Fibroblast of villous mesenchyme (primary cell): ENCODE measurements at regions not wholly inside any gene's neighbourhood (a gene's known extent, or its start where the extent isn't known, plus 50 kb on each side); places are given as distances from the start of the nearest gene placed in this dataset.

Experiments used
- DNase-seq: peaks from one replicate; pipeline ENCODE4 v3.0.0-alpha.2; 2010; ENCODE audit warnings: low read depth
- H3K4me3 ChIP-seq: 2 replicates; pipeline ENCODE4 v1.5.1; 2011; ENCODE audit warnings: low read depth, mild to moderate bottlenecking, low read length
- TF ChIP-seq, protein P1 (sequence below): IDR thresholded peaks from 2 replicates; pipeline ENCODE4 v1.5.1; 2012; ENCODE audit warnings: low read depth, mild to moderate bottlenecking, low read length; ENCODE audit not compliant: insufficient read depth

DNA sequence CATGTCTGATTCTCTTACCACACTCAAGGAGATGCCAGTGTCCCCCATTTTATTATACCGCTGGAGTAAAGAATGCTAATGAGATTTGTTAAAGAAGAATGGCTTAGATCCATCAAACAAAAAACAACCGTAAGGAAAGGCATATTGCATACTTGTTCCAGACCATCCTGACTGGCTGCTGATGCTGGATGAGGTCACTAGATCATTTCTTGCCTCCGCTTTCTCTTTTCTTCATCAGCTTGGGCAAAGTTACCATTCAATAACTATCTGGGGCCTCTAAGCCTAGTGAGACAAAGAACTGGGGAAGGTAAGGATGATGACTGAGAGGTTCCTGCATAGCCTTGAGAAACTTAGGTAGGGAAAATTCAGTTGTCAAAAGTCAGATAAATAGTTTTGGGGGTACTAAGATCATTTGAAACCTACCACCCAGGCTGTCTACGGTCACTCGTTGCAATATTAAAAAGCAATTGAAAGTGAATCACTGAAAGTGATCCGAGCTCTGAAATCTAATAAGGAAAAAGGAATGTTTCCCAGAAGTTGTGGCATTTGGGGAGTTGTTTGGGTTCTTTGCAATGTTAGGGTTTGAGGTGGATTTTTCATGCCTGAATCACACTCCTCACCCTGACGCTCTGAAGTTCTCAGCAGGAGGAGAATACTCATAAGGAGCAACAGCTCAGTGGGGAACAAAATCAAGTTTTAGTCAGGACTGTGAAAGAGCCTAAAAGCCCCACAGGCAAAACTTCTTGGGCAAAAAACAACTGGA is 176.8 kb downstream of the HHIPL2 start:
- TF ChIP-seq, protein P1, sequence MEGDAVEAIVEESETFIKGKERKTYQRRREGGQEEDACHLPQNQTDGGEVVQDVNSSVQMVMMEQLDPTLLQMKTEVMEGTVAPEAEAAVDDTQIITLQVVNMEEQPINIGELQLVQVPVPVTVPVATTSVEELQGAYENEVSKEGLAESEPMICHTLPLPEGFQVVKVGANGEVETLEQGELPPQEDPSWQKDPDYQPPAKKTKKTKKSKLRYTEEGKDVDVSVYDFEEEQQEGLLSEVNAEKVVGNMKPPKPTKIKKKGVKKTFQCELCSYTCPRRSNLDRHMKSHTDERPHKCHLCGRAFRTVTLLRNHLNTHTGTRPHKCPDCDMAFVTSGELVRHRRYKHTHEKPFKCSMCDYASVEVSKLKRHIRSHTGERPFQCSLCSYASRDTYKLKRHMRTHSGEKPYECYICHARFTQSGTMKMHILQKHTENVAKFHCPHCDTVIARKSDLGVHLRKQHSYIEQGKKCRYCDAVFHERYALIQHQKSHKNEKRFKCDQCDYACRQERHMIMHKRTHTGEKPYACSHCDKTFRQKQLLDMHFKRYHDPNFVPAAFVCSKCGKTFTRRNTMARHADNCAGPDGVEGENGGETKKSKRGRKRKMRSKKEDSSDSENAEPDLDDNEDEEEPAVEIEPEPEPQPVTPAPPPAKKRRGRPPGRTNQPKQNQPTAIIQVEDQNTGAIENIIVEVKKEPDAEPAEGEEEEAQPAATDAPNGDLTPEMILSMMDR: no peak
- no peak overlapping the region for H3K4me3 ChIP-seq
- peak; percentile 65 for DNase-seq

DNA sequence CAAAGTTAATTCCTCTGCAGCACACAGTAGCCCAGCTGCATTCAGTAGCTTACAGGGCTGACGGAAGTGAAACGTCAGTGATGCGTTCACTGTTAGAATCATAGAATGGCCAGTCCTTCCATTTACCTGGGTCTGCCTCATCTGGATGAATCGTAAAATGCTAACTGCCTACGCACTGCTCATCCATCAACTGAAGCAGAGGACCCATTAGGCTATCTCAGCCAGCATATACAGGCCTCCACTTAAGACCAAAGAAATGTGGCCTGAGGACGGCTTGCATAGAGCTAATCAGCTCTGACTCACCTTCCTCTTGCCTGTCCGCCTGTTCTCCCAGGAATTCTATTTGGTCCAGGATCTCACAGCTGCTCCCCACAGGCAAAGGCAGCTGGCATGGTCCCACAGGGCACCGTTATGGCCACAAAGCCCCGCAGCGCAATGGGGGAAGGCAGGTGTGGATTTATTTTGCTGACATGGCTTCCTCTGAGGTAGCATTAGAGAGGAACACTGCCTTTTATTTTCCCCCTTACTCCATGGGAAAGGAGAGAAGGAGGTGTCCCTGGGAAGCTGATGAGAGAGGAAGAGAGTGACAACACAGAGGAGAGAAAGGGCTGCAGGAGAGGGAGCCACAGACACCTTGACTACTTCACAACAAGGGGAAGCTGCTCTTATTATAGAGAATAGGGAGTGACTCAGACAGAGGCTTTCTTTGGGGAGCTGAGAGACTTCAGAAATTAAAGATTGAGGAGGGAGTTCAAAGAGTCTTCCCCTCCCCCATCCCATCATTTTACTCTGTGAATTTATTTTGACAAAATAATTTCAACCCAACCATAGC is 177.6 kb downstream of the HHIPL2 start:
- DNase-seq: peak; percentile 40
- TF ChIP-seq, protein P1: no peak
- no peak overlapping the region for H3K4me3 ChIP-seq

DNA sequence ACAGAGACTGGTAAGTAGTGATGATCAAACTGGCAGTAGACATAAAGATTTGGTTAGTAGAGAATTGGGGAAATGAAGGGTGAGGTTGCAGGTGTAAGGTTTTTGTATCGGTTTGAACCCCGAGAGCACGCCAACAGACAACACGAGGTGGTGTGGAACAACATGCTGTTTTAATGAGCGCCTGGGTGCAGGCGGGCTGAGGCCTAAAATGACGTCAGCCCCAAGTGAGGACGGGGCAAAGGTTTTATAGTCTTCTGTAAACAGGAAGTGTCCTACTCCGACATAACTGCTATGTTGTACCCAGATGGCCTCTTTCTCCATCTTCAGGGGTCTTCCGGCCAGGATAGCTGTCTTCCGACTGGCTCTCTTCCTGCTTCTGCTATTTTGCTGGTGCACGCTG is 178.8 kb downstream of the HHIPL2 start:
- DNase-seq: no peak
- no peak overlapping the region for H3K4me3 ChIP-seq
- TF ChIP-seq, protein P1: no peak

DNA sequence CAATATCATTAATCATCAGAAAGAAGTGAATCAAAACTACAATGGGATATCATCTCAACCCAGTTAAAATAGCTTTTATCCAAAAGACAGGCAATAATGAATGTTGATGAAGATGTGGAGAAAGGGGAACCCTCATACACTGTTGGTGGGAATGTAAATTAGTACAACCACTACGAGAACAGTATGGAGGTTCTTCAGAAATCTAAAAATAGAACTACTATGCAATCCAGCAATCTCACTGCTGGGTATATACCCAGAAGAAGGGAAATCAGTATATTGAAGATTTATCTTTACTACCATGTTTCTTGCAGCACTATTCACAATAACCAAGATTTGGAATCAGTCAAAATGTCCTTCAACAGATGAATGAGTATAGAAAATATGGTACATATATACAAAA is 189.8 kb downstream of the HHIPL2 start:
- no peak overlapping the region for H3K4me3 ChIP-seq
- DNase-seq: no peak
- TF ChIP-seq, protein P1: no peak

DNA sequence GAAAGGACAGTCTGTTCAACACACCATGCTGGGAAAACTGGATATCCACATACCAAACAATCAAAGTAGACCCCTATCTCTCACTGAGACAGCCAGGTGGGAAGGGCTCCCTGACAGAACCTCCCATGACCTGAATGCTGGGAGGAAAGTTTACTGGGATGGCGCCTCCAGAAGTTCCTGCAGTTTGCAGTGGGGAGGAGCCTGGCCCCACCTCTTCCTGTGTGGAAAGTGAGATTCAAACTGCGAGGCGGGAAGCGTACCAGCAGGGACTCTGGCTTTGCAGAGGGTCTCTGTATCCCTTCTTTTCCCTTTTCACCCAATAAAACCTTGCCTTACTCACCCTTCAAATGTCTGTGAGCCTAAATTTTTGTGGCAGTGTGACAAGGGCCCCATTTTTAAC is 190.7 kb downstream of the HHIPL2 start:
- DNase-seq: no peak
- TF ChIP-seq, protein P1: no peak
- H3K4me3 ChIP-seq: no peak overlapping the region

DNA sequence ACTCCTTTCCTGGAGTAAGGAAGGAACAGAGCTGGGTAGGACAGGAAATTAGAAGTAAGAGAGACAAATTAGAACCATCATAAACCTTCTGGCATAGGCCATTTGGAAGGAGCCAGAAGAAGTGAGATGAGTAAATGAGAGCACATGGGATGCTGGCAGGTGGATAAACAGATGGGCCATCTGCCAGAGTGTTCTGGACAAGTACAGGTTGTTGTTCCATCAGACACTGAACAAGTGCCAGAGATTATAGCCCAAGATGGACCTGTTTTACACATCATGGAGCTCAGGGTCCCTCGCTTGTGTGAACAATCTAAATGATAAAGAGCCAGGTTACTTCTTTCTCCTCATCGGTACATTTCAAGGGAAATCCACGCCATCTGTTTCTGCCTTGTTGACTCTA is 200.3 kb downstream of the HHIPL2 start:
- TF ChIP-seq, protein P1: no peak
- no peak for DNase-seq
- no peak overlapping the region for H3K4me3 ChIP-seq
